ENCODE measurements at regions not wholly inside any gene's neighbourhood (a gene's known extent, or its start where the extent isn't known, plus 50 kb on each side); places are given as distances from the start of the nearest gene placed in this dataset.

DNA sequence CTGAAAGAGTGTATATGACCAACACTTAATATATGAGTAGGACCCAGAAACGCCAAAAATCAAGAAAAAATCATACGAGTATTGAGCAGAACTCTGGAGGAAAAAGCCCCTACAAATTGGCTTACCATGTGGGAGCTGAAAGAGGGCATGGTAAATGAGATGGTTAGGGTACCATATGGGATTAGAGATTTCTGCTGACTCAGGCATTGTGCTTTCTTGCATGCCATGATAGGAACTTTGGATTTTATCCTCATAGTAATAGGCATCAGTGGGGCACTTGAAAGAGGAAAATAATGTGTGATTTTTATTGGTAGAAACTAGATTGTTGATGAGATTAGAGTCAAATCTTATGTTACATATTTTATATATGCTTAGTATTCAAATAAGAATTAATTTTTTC is 271.1 kb downstream of the CBLN2 start:
- DNase-seq (no peak), ATAC-seq (no peak)
- Histone ChIP-seq H3K4me3 (no peak overlapping the region), H3K4me1 (no peaks in the 10 kb centered on the region), H3K36me3 (no peaks in the 10 kb centered on the region), H3K27ac (no peak overlapping the region), H3K9me3 (no peaks in the 10 kb centered on the region), H3K27me3 (no peaks in the 10 kb centered on the region)
- no peak for TF ChIP-seq POLR2A (IDR thresholded peaks at IDR 0.05)
- TF ChIP-seq, protein P1, sequence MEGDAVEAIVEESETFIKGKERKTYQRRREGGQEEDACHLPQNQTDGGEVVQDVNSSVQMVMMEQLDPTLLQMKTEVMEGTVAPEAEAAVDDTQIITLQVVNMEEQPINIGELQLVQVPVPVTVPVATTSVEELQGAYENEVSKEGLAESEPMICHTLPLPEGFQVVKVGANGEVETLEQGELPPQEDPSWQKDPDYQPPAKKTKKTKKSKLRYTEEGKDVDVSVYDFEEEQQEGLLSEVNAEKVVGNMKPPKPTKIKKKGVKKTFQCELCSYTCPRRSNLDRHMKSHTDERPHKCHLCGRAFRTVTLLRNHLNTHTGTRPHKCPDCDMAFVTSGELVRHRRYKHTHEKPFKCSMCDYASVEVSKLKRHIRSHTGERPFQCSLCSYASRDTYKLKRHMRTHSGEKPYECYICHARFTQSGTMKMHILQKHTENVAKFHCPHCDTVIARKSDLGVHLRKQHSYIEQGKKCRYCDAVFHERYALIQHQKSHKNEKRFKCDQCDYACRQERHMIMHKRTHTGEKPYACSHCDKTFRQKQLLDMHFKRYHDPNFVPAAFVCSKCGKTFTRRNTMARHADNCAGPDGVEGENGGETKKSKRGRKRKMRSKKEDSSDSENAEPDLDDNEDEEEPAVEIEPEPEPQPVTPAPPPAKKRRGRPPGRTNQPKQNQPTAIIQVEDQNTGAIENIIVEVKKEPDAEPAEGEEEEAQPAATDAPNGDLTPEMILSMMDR (IDR thresholded peaks at IDR 0.05 in 4 of 5, conservative IDR thresholded peaks at IDR 0.05 in 1 of 5), result no peak
- in situ Hi-C loops (cut with MboI; ENCODE audit: low sequenced_read_pairs in 4 of 4) (no loop called here), intact Hi-C loops (cut with DNase I; ENCODE audit: low total_unique reads) (no loop called here)

DNA sequence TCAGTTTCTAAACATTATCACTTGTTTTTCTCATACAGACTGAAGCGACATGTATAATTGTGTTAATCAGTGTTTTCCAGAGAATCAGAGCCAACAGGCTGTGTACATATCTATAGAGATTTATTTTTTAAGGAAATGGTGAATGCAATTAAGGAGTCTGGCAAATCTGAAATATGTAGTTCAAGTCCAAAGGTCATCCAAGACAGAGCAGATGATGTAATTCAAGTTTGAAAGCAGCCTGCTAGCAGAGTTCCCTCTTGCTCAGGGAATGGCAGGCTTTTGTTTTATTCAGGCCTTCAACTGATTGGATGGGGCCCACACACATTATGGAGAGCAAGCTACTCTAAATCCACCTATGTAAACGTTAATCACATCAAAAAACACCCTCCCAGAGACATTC is 282.6 kb downstream of the CBLN2 start:
- intact Hi-C loops (cut with DNase I; ENCODE audit: low total_unique reads) (no loop called here), in situ Hi-C loops (cut with MboI; ENCODE audit: low sequenced_read_pairs in 4 of 4) (no loop called here)
- ATAC-seq (no peak), DNase-seq (no peak)
- Histone ChIP-seq H3K27me3 (no peaks in the 10 kb centered on the region), H3K36me3 (no peaks in the 10 kb centered on the region), H3K4me3 (no peak overlapping the region), H3K27ac (no peak overlapping the region), H3K4me1 (no peaks in the 10 kb centered on the region), H3K9me3 (no peaks in the 10 kb centered on the region)
- TF ChIP-seq, protein P1 (IDR thresholded peaks at IDR 0.05 in 4 of 5, conservative IDR thresholded peaks at IDR 0.05 in 1 of 5), result no peak
- no peak for TF ChIP-seq POLR2A (IDR thresholded peaks at IDR 0.05)

DNA sequence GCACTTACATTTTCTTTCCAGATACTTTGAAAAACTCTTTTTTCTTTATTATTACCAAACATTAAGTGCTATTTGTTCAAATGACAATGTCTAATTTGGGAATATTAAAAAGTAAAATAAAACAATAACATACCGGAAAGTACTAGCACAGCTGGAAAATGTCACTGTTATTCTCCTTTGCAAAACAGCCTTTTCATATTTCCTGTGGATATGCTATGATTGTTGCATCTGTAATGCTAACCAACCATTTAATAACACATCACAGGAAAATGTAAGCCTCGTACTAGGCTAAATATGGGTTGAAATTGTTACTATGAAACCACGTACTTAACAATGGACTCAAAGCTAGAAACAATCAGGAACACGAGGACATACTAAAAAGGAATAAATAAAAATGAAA is 298.1 kb downstream of the CBLN2 start:
- in situ Hi-C loops (cut with MboI; ENCODE audit: low sequenced_read_pairs in 4 of 4), result loop anchor here in 1 of 4 donors (25.0 kb wide), 1 partner anchor 91 kb away; no protein-coding TSS in a partner anchor
- no peaks in the 10 kb centered on the region for H3K4me1 ChIP-seq
- no peak for TF ChIP-seq POLR2A (IDR thresholded peaks at IDR 0.05)
- TF ChIP-seq, protein P1 (IDR thresholded peaks at IDR 0.05 in 4 of 5, conservative IDR thresholded peaks at IDR 0.05 in 1 of 5), result no peak
- H3K36me3 ChIP-seq, result no peaks in the 10 kb centered on the region
- H3K27me3 ChIP-seq, result no peaks in the 10 kb centered on the region
- DNase-seq (no peak), ATAC-seq (no peak)
- H3K9me3 ChIP-seq, result no peaks in the 10 kb centered on the region
- no peak overlapping the region for H3K27ac ChIP-seq
- H3K4me3 ChIP-seq, result no peak overlapping the region
- intact Hi-C loops (cut with DNase I; ENCODE audit: low total_unique reads), result no loop called here

DNA sequence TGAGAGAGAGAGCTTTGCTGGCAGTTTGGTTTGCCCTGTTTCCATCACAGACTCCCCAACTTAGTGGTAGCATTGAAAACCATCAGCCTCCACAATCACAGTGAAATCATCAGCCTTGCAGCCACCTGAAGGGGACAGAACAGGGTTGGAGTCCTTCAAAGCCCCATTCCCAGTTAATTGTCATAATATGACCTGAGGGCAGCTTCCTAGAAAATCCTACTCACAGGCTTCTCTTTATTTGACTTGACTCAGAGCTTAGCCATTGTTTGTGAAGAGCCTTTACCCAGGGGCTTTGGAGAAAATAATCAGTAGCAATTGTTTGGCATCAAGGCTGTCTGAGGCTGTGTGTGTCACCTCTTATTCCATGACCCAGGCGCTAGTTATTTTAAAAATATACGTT is 308.7 kb downstream of the CBLN2 start:
- in situ Hi-C loops (cut with MboI; ENCODE audit: low sequenced_read_pairs in 4 of 4) (loop anchor here in 1 of 4 donors (25.0 kb wide), 1 partner anchor 102 kb away; no protein-coding TSS in a partner anchor), intact Hi-C loops (cut with DNase I; ENCODE audit: low total_unique reads) (no loop called here)
- H3K27ac ChIP-seq, result no peak overlapping the region
- no peaks in the 10 kb centered on the region for H3K36me3 ChIP-seq
- ATAC-seq (no peak), DNase-seq (no peak)
- no peak for TF ChIP-seq POLR2A (IDR thresholded peaks at IDR 0.05)
- TF ChIP-seq, protein P1 (IDR thresholded peaks at IDR 0.05 in 4 of 5, conservative IDR thresholded peaks at IDR 0.05 in 1 of 5), result no peak
- no peaks in the 10 kb centered on the region for H3K4me1 ChIP-seq
- H3K4me3 ChIP-seq, result no peak overlapping the region
- no peaks in the 10 kb centered on the region for H3K27me3 ChIP-seq
- no peaks in the 10 kb centered on the region for H3K9me3 ChIP-seq

DNA sequence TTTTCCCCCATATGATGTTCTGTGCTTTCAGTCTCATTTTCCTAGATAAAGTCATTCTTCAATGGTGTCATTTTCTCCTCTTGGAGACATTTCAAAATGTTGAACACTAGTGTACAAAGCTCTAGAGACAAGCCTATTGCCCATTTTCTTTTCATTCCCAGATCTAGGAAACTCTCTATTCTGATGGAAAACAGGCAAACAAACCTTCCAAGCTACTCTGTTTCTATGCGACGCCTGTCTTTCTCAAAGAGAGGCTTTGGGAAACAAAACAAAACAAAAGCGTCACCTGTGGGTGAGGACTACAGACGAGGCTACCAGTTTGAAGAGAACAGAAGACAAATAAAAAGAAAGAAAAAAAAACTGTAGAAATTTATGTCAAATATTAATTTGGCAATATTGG is 311.0 kb downstream of the CBLN2 start:
- no peaks in the 10 kb centered on the region for H3K27me3 ChIP-seq
- H3K27ac ChIP-seq, result no peak overlapping the region
- no peaks in the 10 kb centered on the region for H3K36me3 ChIP-seq
- H3K4me3 ChIP-seq, result no peak overlapping the region
- no peak for ATAC-seq
- no peak for DNase-seq
- in situ Hi-C loops (cut with MboI; ENCODE audit: low sequenced_read_pairs in 4 of 4), result loop anchor here in 1 of 4 donors (25.0 kb wide), 1 partner anchor 104 kb away; no protein-coding TSS in a partner anchor
- intact Hi-C loops (cut with DNase I; ENCODE audit: low total_unique reads), result no loop called here
- no peak for TF ChIP-seq POLR2A (IDR thresholded peaks at IDR 0.05)
- TF ChIP-seq, protein P1 (IDR thresholded peaks at IDR 0.05 in 4 of 5, conservative IDR thresholded peaks at IDR 0.05 in 1 of 5), result no peak
- no peaks in the 10 kb centered on the region for H3K9me3 ChIP-seq
- H3K4me1 ChIP-seq, result no peaks in the 10 kb centered on the region
